ENCODE measurements at regions not wholly inside any gene's neighbourhood (a gene's known extent, or its start where the extent isn't known, plus 50 kb on each side); places are given as distances from the start of the nearest gene placed in this dataset.

DNA sequence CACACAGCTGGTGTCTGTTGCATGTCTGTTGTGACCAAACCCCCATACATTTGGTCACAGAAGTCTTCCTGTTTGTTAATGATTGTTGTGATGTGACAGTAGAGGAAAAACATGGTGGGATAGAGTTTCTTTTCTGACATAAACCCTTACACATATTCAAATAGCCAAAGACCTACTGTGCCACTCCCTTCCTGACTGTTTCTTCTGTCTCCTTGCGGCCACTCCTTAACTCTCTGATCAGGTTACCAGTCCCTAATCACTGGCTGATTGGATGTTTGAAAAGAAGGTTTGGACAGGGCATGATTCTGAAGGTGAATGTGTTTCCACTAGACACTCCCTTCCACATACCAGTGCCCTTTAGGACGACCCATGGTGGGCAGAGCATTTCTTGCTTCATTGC, 101.2 kb downstream of the SCP2D1 start:
- TF ChIP-seq CTCF (IDR thresholded peaks at IDR 0.05) (no peak), POLR2A (IDR thresholded peaks at IDR 0.05) (no peak)
